PC-3 (cell line): ENCODE measurements at regions not wholly inside any gene's neighbourhood (a gene's known extent, or its start where the extent isn't known, plus 50 kb on each side); places are given as distances from the start of the nearest gene placed in this dataset.

ENCODE experiments used
- ATAC-seq: fragments of 200-7000 bp; cut with Tn5 transposase; 2 replicates; pipeline ENCODE4 v1.9.1; 2020; ENCODE audit warnings: mild to moderate bottlenecking, moderate library complexity
- BruUV-seq: library from RNA; stranded (reverse); fragments of 400-500 nt; replicated peaks from 2 replicates; lab custom pipeline; 2021; lab: Mats Ljungman, UMichigan
- CTCF ChIA-PET: fragments of 300-600 bp; sonication (Branson Sonifier 250); formaldehyde crosslinking; loops from one replicate; lab custom pipeline; 2022; ENCODE audit warnings: antibody characterized with exemption; lab: Charles Lee
- POLR2A ChIA-PET: fragments of 300-600 bp; sonication (Branson Sonifier 250); formaldehyde crosslinking; loops from one replicate; lab custom pipeline; 2022; ENCODE audit warnings: antibody characterized with exemption; ENCODE audit not compliant: unreplicated experiment; lab: Charles Lee
- DNase-seq: peaks from one replicate; pipeline ENCODE4 v3.0.0-alpha.2; 2015
- H2AFZ ChIP-seq: fragments of 300-600 bp; sonication (generic); 2 replicates; pipeline ENCODE4 v1.6.0; 2016; ENCODE audit warnings: antibody characterized with exemption, low read length
- H3F3A ChIP-seq: fragments of 300-600 bp; sonication (generic); one replicate; pipeline ENCODE4 v1.6.0; 2017; ENCODE audit warnings: antibody characterized with exemption, low read length, control low read depth, mild to moderate bottlenecking; ENCODE audit not compliant: unreplicated experiment
- H3K27ac ChIP-seq: fragments of 300-600 bp; sonication (generic); 2 replicates; pipeline ENCODE4 v1.5.1; 2016; ENCODE audit warnings: mild to moderate bottlenecking, low read length
- H3K27me3 ChIP-seq: fragments of 300-600 bp; sonication (generic); 2 replicates; pipeline ENCODE4 v1.6.1; 2016; ENCODE audit warnings: low read length, mixed read lengths
- H3K36me3 ChIP-seq: fragments of 300-600 bp; sonication (generic); 2 replicates; pipeline ENCODE4 v1.6.1; 2016; ENCODE audit warnings: low read depth, mixed run types, low read length, mixed read lengths
- H3K4me1 ChIP-seq: fragments of 300-600 bp; sonication (generic); 2 replicates; pipeline ENCODE4 v1.5.1; 2016; ENCODE audit warnings: low read length; ENCODE audit not compliant: insufficient read depth
- H3K4me2 ChIP-seq: fragments of 300-600 bp; sonication (generic); 2 replicates; pipeline ENCODE4 v1.6.0; 2016; ENCODE audit warnings: low read length
- H3K4me3 ChIP-seq: fragments of 300-600 bp; sonication (generic); 2 replicates; pipeline ENCODE4 v1.5.1; 2016; ENCODE audit warnings: mild to moderate bottlenecking, low read length, mixed read lengths
- H3K79me2 ChIP-seq: fragments of 300-600 bp; sonication (generic); 2 replicates; pipeline ENCODE4 v1.6.1; 2017; ENCODE audit warnings: low read length, mixed read lengths
- H3K9ac ChIP-seq: fragments of 300-600 bp; sonication (generic); 2 replicates; pipeline ENCODE4 v1.6.0; 2016; ENCODE audit warnings: mild to moderate bottlenecking, low read length
- H3K9me2 ChIP-seq: fragments of 300-600 bp; sonication (generic); replicated peaks from 2 replicates; pipeline ENCODE4 v1.6.1; 2016; ENCODE audit warnings: mixed run types, low read length, mixed read lengths
- H3K9me3 ChIP-seq: fragments of 300-600 bp; sonication (generic); 2 replicates; pipeline ENCODE4 v1.6.1; 2016; ENCODE audit warnings: low read length, mixed read lengths
- H4K20me1 ChIP-seq: fragments of 300-600 bp; sonication (generic); 2 replicates; pipeline ENCODE4 v1.6.1; 2016; ENCODE audit warnings: low read length, mixed read lengths
- CTCF ChIP-seq: fragments of 300-600 bp; sonication (generic); conservative IDR thresholded peaks from 2 replicates; pipeline ENCODE4 v1.5.1; 2017; ENCODE audit warnings: antibody characterized with exemption, low read depth, mild to moderate bottlenecking, low read length
- EZH2 ChIP-seq: fragments of 300-600 bp; sonication (generic); IDR thresholded peaks from one replicate; pipeline ENCODE4 v1.6.1; 2017; ENCODE audit warnings: antibody characterized with exemption, mild to moderate bottlenecking, low read length; ENCODE audit not compliant: unreplicated experiment
- EZH2phosphoT487 ChIP-seq: fragments of 300-600 bp; sonication (generic); IDR thresholded peaks from 2 replicates; pipeline ENCODE4 v1.6.1; 2018; ENCODE audit warnings: mild to moderate bottlenecking, antibody characterized with exemption, low read length, borderline replicate concordance
- intact Hi-C: fragments of 100-400 bp; cut with micrococcal nuclease; formaldehyde crosslinking; loops from 2 replicates; pipeline ENCODE4 v1.9.0; 2023

- TF ChIP-seq EZH2 (no peak), EZH2phosphoT487 (no peak), CTCF (no peak)
- Histone ChIP-seq H3K4me2 (peak overlapping the region; percentile 52), H3K9me2 (no peaks in the 10 kb centered on the region), H4K20me1 (no peaks in the 10 kb centered on the region), H3K4me3 (no peak overlapping the region), H3K27ac (peak overlapping the region; percentile 80), H3K79me2 (no peaks in the 10 kb centered on the region), H3K4me1 (peaks cover 71% of the 10 kb centered on the region), H3K27me3 (no peaks in the 10 kb centered on the region), H3K9me3 (no peaks in the 10 kb centered on the region), H3K9ac (peak overlapping the region; percentile 22), H3F3A (peaks cover 6% of the 10 kb centered on the region), H3K36me3 (no peaks in the 10 kb centered on the region), H2AFZ (no peak overlapping the region)
- intact Hi-C loops, result loop anchor here (10.0 kb wide), 1 partner anchor 575 kb away; no protein-coding TSS in a partner anchor
- ChIA-PET CTCF (no interaction called here), POLR2A (no interaction called here)
- no TSS peak for BruUV-seq
- peak; percentile 86 for ATAC-seq
- DNase-seq, result peak; percentile 100
These were observed 716.4 kb downstream of the SEMA5A start for GRCh38 chr5:8829323-8830029.

- Histone ChIP-seq H2AFZ (no peak overlapping the region), H3K4me2 (no peak overlapping the region), H3K9me2 (no peaks in the 10 kb centered on the region), H3K27ac (no peak overlapping the region), H3K79me2 (no peaks in the 10 kb centered on the region), H3F3A (peaks cover 6% of the 10 kb centered on the region), H3K36me3 (no peaks in the 10 kb centered on the region), H3K27me3 (no peaks in the 10 kb centered on the region), H3K4me1 (peaks cover 54% of the 10 kb centered on the region), H3K9me3 (no peaks in the 10 kb centered on the region), H3K4me3 (no peak overlapping the region), H4K20me1 (no peaks in the 10 kb centered on the region), H3K9ac (no peak overlapping the region)
- CTCF ChIA-PET, result no interaction called here
- TF ChIP-seq CTCF (no peak), EZH2 (no peak), EZH2phosphoT487 (no peak)
- no TSS peak for BruUV-seq
- intact Hi-C loops, result no loop called here
- ATAC-seq, result no peak
- POLR2A ChIA-PET, result no interaction called here
- no peak for DNase-seq
These were observed 714.6 kb downstream of the SEMA5A start for GRCh38 chr5:8831251-8831650.

GRCh38 chr5:8831854-8832253 lies 714.0 kb downstream of the SEMA5A start:
- ATAC-seq (no peak), DNase-seq (no peak)
- Histone ChIP-seq H3K4me1 (peaks cover 48% of the 10 kb centered on the region), H3K27ac (no peak overlapping the region), H3K9ac (no peak overlapping the region), H3K36me3 (no peaks in the 10 kb centered on the region), H4K20me1 (no peaks in the 10 kb centered on the region), H3K4me2 (0 out of 2 replicates have a peak overlapping the region, but pooled peaks have one; percentile 2), H3K27me3 (no peaks in the 10 kb centered on the region), H3K79me2 (no peaks in the 10 kb centered on the region), H3F3A (peaks cover 6% of the 10 kb centered on the region), H2AFZ (no peak overlapping the region), H3K4me3 (no peak overlapping the region), H3K9me3 (no peaks in the 10 kb centered on the region), H3K9me2 (no peaks in the 10 kb centered on the region)
- ChIA-PET CTCF (no interaction called here), POLR2A (no interaction called here)
- BruUV-seq, result no TSS peak
- intact Hi-C loops, result no loop called here
- no peak for TF ChIP-seq EZH2phosphoT487
- TF ChIP-seq EZH2, result no peak
- TF ChIP-seq CTCF, result no peak
